ENCODE measurements at regions not wholly inside any gene's neighbourhood (a gene's known extent, or its start where the extent isn't known, plus 50 kb on each side); places are given as distances from the start of the nearest gene placed in this dataset.

DNA sequence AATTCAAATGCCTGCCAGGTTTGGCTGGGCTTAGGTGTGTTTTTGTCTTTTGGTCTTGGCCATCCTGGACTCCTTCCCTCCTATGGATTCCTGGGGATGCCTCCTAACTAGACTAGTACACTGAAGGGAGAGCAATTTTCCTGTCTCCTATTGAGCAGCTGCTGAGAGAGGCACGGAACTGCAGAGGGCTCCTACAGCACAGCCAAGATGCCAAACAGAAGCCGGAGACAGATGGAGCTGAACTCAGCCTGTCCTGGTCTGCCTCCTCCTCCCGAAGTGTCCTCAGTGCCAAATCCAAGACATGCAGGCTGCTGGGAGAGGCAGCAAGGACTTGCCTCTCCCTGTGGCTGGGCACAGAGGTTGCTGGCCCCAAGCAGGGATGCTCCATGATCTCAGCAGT lies 256.6 kb upstream of the PROK2 start:
- no peak for TF ChIP-seq CTCF (IDR thresholded peaks at IDR 0.05; ENCODE audit: low read depth, low read length)
- TF ChIP-seq, protein P1, sequence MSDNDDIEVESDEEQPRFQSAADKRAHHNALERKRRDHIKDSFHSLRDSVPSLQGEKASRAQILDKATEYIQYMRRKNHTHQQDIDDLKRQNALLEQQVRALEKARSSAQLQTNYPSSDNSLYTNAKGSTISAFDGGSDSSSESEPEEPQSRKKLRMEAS (IDR thresholded peaks at IDR 0.05; ENCODE audit: low read depth, low read length), result no peak
